GM18909 (cell line): ENCODE measurements at regions not wholly inside any gene's neighbourhood (a gene's known extent, or its start where the extent isn't known, plus 50 kb on each side); places are given as distances from the start of the nearest gene placed in this dataset.

Experiments used
- ATAC-seq: cut with Tn5 transposase; IDR thresholded peaks from one replicate; pipeline ENCODE4 v1.9.1; 2021; ENCODE audit warnings: mild to moderate bottlenecking; ENCODE audit not compliant: unreplicated experiment, poor library complexity

GRCh38 chr19:31499281-31500196, 150.3 kb upstream of the TSHZ3 start:
- no peak for ATAC-seq

GRCh38 chr19:31500197-31500830, 151.1 kb upstream of the TSHZ3 start:
- no peak for ATAC-seq

- ATAC-seq = no peak
These were observed 151.7 kb upstream of the TSHZ3 start for GRCh38 chr19:31500946-31501345.

- ATAC-seq = no peak
These were observed 152.4 kb upstream of the TSHZ3 start for GRCh38 chr19:31501427-31502195.

- no peak for ATAC-seq
These were observed 153.4 kb upstream of the TSHZ3 start for GRCh38 chr19:31502536-31503170.

- no peak for ATAC-seq
These were observed 154.0 kb upstream of the TSHZ3 start for GRCh38 chr19:31503211-31503610.

GRCh38 chr19:31504221-31504620, 155.0 kb upstream of the TSHZ3 start:
- no peak for ATAC-seq

GRCh38 chr19:31505596-31505910, 156.3 kb upstream of the TSHZ3 start:
- no peak for ATAC-seq

GRCh38 chr19:31506102-31506501, 156.9 kb upstream of the TSHZ3 start:
- no peak for ATAC-seq

GRCh38 chr19:31510635-31511034, 161.4 kb upstream of the TSHZ3 start:
- ATAC-seq = no peak

GRCh38 chr19:31511098-31511497, 161.9 kb upstream of the TSHZ3 start:
- ATAC-seq = no peak

GRCh38 chr19:31511696-31512095, 162.5 kb upstream of the TSHZ3 start:
- no peak for ATAC-seq

GRCh38 chr19:31512181-31512970, 163.1 kb upstream of the TSHZ3 start:
- ATAC-seq = no peak

GRCh38 chr19:31513841-31514240, 164.6 kb upstream of the TSHZ3 start:
- ATAC-seq = no peak

GRCh38 chr19:31515931-31516330, 166.7 kb upstream of the TSHZ3 start:
- ATAC-seq = no peak

- no peak for ATAC-seq
These were observed 167.5 kb upstream of the TSHZ3 start for GRCh38 chr19:31516756-31517155.

GRCh38 chr19:31517224-31518180, 168.3 kb upstream of the TSHZ3 start:
- no peak for ATAC-seq

GRCh38 chr19:31518216-31519020, 169.2 kb upstream of the TSHZ3 start:
- no peak for ATAC-seq
